GM21529 (cell line): ENCODE measurements at regions not wholly inside any gene's neighbourhood (a gene's known extent, or its start where the extent isn't known, plus 50 kb on each side); places are given as distances from the start of the nearest gene placed in this dataset.

Experiments
- ATAC-seq: cut with Tn5 transposase; IDR thresholded peaks from one replicate; pipeline ENCODE4 v1.9.1; 2021; ENCODE audit not compliant: unreplicated experiment

DNA sequence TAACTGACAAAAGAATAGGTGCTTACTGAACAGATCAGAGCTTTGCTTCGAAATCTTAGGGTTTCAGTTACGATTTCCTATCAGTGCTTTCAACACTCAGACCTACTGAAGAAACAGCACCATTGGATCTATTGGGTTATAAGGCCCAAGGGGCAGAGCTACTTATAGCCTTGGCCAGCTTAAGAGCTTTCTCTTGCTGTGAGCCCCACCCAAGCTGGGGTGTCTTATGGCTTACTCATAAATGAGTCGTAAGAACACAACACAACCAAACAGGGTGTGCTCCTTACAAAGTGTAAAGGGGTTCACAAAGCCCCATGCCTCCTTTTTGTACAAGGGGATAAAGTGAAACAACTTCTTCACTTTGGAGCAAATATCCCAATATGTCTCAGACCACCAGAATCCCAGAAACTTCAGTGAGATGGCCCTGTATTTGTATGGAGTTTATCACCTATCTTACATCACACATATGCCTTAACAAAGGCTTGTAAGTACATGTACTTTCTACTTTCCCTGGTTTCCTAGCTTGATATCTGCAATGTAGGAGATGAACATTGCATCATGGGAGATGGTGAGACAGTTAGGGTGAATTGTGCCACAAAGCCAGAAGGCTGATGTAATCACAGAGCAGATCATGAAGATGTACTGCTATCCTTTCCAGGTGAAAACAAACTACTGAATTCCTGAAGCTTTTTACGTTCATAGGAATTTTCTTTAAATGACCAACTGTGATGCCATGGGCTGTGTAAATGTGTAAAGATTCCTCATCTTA is 115.5 kb upstream of the GLI2 start:
- ATAC-seq = no peak

GRCh38 chr2:120622159-120622869 is 113.4 kb upstream of the GLI2 start:
- no peak for ATAC-seq

DNA sequence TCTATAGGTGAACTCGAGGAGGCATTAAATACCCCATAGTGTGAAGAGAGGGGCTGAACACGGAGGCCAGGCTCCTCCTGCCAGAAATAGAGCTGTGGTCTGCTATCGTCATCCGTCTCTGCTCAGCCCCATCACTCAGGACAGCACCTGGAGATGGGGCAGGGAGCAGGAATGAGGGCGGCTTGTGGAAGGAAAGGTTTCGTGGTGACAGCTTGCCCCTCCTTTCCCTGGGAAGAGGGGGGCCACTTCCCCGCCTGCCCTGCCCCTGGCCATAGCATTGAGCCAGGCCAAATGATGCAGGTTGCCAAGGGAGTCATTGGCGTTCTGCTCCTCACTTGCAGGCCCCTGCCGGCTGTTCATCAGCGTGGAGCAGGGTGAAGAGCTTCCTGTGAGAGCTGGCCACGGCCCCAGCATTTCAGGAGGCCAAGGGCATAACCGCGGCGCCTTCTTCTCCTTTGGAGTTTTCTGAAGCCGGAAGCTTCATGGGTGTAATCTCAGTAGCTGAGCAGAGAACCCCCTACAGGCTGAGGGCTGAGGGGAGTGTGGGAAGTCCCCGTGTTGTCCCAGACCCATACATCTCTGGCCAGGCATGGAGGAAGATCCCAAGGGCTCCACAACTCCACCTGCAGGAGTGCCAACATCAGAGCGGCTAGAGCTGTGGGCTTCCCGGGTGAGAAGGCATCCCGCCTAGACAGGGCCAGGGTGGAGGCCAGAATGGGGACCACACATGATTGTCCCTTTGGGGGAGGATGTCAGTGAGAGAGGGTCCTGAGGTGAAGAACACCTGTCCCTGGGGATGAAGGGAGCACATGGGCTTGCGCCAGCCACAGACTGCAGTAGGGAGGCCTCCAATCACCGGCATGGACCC is 112.5 kb upstream of the GLI2 start:
- no peak for ATAC-seq

DNA sequence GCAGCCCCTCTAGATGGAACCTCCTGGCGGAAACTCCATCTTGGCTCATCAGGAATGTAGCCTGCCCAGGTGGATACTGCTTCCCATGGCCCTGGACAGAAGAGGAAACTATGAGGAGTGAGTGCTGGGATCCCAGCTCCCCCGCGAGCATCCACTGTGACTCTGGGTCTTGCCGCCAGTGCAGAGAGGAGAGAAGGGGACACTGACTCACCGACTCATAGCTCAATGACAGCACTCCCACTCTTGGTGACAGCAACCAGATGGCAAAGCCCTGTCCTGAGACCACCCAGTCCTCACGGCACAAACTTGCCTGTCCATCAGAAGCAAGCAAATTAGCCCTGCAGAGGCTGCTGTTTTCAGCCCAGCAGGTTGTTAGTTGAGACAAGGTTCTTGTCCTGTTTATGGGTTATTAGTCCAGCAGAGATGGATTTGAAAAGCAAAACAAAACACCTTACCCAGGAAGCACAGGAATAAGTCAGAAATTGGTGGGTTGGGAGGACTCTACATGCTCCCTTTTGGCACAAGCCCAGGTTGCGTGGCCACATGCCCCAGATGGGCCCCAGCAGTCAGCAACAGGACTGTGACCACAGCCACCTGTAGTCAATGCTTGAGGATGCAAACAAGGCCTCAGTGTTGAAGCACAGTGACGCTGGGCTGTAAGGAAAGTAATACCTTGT is 111.5 kb upstream of the GLI2 start:
- no peak for ATAC-seq

DNA sequence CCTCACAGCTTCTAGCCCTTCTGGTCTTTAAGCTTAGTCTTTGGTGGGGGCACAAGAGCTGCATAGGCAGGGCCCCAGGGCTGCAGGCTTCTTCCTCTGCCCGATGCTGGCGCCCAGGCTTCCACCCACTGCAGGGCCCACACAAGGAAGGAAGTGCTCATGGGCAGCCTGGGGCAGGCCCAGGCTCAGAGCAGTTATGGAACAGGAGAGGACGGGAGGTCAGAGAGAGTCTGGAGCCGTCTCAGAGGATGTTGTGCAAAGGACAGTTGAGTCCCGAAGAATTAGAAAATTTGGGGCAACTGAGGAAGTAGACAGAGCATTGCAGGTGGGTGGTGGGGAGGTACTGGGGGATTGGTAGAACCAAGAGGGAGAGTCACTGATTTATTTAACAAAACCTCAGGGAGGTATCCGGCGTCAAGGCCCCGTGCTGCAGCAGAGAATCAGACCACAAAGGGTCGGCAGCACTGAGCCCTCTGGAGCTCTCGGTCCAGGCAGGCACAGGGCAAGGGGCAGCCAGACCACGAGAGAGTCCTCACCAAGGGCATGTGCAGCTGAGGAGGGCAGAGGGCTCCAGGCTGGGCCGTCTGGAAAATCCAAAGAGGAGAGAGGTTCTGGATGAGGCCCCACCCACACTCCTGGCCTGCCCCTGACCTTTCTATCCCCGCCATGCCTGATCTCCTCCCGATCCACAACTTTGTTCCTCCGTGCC is 110.8 kb upstream of the GLI2 start:
- no peak for ATAC-seq

DNA sequence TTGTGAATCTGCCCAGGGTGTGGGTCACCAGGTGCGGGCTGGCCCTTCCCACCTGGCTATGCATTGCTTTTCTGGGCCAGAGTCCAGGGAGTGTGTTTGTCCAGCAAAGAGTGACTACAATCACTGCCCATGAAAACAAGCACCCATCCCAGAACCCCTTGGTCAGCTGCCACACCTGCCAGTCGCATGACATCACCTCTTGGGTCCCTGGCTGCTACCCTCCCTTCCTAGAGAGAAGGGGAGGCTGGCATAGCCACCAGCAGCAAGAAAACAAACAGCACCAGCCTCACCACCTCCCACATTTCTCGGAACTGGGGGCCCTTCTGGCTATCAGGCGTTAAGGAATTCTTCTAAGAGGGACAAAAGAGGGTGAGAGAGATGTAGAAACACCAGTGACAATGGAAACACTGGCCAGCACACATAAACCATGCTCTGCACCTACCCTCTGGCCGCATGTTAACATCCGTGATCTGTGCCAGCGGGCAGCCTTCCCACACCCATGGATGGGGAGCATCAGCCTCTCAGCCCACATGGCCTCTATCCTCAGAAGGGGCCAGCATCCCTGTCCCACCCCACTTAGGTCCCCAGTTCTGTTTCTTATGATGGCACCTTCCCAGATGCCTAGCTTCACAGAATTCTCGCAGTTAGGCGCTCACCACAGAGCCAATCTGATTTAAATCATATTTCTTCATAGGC is 109.7 kb upstream of the GLI2 start:
- no peak for ATAC-seq

DNA sequence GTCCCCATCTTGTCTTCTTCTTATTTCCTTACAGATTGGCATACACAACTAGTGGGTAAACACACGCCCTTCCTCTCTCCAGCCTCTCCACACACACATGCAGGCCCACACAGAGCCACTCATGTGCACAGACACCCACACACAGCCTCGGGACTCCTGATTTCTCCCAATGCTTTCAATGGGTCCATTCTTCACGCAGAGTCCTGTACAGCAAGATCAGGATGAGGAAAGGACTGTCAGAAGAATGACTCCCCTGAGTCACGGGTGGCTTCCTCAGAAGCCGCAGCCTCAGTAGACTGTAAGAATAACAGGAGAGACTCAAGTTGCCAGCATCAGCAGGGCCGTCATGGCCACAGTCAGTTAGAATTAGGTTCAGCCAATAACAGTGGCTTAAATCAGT is 109.1 kb upstream of the GLI2 start:
- ATAC-seq = no peak

GRCh38 chr2:120628248-120628647 is 107.4 kb upstream of the GLI2 start:
- ATAC-seq = no peak

- no peak for ATAC-seq
Observed at GRCh38 chr2:120629241-120629895, 106.3 kb upstream of the GLI2 start.

DNA sequence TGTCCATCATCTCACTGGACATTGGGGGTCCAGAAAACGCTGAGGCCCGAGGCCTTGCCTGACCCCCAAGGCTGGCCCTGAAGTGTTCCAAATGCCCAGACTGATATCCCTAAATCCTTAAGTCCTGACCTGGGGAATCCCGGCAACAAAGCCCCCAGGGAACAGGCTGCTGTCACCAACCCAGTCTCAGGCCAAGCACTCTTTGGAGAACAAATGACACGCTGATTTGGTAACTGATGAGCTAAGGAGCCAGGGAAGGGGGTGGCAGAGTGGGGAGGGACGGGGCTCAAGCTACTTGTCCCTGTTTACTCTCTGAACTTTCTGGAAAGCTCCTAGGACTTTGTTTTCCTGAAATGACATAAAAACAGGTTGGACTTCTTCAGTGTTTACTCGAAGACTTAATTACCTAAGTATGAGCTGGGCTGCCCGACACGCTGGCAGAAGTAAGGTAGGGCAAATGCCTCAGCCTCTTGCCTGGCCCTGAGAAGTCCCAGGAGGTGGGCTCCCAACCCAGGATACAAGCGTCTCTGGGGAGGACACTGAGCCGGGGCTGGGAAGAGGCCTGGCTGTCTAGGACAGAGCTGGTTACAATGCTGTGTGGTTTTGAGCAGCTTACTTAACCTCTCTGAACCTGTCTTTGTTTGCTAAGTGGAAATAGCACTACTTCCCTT is 105.5 kb upstream of the GLI2 start:
- ATAC-seq = no peak

DNA sequence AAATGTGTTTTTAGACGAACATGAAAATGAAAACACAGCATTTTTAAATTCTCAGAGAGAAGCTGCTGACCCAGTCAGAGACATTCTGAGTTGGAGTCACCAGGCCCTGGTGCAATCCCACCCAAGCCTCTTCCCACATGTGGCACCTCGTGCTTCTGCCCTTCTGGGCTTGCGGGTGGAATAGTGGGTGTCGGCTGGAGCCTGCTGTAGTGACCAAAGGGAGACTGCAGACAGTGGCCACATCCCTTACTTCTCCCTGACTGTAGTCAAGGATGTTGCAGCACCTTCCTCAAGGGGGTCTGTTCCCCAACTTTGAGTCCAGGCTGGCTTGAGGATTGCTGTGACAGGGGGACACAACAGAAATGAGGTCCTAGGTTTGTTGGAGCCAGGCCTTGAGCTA is 104.4 kb upstream of the GLI2 start:
- ATAC-seq = no peak

DNA sequence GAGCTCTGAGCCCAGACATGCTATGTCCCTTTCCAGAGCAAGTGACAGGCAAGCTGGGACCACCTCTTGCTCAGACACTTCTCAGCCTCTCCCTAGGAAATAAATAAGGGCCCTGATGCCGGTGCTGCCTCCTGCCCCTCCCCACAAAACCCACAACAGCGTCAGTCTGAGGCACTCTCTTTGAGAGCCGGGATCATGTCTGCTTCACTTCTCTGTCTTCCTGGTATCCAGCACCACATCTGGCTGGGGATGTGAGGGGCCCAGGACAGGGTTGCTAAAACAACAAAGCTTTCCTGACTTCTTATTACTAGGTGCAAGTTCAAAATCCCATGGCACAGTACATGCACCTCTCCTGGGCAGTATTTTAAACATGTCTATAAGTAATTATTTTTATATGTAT is 103.9 kb upstream of the GLI2 start:
- ATAC-seq = no peak

GRCh38 chr2:120632796-120633646 is 102.6 kb upstream of the GLI2 start:
- ATAC-seq = no peak

GRCh38 chr2:120634533-120634932 is 101.1 kb upstream of the GLI2 start:
- no peak for ATAC-seq

GRCh38 chr2:120635146-120635545 is 100.5 kb upstream of the GLI2 start:
- ATAC-seq = no peak

DNA sequence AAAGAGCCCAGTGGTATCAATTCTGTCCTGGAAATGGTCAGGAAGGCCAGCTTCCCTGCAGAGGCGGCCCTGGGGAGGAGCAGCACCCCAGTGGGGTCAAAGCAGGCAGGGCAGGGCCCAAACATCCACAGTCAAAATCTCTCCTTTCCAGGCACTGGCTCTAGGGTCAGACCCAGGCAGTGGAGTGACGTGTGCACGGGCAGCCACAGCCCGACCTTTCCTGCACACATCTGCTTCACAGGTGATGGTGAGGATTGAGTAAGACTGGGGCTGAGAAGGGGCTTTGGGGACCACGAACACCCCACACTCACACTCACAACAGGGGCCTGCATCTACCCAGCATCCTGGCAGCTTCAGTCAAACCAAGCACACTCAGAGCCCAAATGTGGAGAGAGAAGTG is 97.8 kb upstream of the GLI2 start:
- no peak for ATAC-seq

- ATAC-seq = no peak
Observed at GRCh38 chr2:120638450-120638849, 97.2 kb upstream of the GLI2 start.

- ATAC-seq = no peak
Observed at GRCh38 chr2:120641366-120641771, 94.3 kb upstream of the GLI2 start.
